ENCODE measurements at regions not wholly inside any gene's neighbourhood (a gene's known extent, or its start where the extent isn't known, plus 50 kb on each side); places are given as distances from the start of the nearest gene placed in this dataset.

DNA sequence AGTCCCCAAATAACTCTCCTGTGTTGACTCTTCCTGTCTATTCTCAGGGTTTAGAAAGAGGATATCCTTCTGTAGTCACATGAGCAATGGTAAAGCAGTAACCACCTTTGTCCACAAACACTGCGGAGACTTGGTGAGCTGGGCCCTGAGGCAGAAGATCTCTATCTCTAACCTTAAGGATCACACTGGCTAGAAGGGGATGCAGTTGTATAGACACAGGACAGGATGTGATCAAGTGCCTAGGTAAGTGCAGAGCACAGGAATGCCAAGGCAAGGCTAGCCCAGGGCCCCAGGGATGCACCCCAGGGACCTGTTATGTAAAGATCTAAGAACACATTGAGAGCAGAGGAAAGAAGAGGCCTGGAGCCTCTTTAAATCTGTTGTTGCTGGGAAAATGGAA lies 610.5 kb downstream of the IRX1 start:
- TF ChIP-seq, protein P1, sequence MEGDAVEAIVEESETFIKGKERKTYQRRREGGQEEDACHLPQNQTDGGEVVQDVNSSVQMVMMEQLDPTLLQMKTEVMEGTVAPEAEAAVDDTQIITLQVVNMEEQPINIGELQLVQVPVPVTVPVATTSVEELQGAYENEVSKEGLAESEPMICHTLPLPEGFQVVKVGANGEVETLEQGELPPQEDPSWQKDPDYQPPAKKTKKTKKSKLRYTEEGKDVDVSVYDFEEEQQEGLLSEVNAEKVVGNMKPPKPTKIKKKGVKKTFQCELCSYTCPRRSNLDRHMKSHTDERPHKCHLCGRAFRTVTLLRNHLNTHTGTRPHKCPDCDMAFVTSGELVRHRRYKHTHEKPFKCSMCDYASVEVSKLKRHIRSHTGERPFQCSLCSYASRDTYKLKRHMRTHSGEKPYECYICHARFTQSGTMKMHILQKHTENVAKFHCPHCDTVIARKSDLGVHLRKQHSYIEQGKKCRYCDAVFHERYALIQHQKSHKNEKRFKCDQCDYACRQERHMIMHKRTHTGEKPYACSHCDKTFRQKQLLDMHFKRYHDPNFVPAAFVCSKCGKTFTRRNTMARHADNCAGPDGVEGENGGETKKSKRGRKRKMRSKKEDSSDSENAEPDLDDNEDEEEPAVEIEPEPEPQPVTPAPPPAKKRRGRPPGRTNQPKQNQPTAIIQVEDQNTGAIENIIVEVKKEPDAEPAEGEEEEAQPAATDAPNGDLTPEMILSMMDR (IDR thresholded peaks at IDR 0.05; ENCODE audit: control insufficient read depth, insufficient read depth, low read depth, low read length, missing control alignments), result no peak
- H3K4me3 ChIP-seq (ENCODE audit: control insufficient read depth, low read depth, low read length), result no peak overlapping the region
- no peak for DNase-seq (ENCODE audit: low read depth)

DNA sequence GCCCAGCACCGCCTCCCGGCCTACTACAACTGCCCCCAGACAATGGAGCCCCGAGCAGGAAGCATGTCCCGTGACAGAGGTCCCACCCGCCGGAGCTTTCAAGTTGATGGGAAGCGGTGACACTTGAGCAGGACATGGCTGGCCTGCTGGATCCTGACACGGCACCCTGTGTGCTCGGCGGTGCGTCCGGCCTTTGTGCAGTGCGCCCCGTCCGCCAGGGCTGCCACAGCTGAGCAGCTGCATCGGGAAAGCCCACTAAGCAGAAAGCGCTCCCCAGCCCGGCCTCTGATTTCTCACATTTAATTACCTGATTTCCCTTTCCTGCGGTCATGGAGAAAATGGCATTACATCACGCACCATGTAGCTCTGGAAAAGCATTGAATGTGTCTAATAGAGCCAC lies 611.9 kb downstream of the IRX1 start:
- no peak overlapping the region for H3K4me3 ChIP-seq (ENCODE audit: control insufficient read depth, low read depth, low read length)
- no peak for DNase-seq (ENCODE audit: low read depth)
- TF ChIP-seq, protein P1 (IDR thresholded peaks at IDR 0.05; ENCODE audit: control insufficient read depth, insufficient read depth, low read depth, low read length, missing control alignments), result no peak

DNA sequence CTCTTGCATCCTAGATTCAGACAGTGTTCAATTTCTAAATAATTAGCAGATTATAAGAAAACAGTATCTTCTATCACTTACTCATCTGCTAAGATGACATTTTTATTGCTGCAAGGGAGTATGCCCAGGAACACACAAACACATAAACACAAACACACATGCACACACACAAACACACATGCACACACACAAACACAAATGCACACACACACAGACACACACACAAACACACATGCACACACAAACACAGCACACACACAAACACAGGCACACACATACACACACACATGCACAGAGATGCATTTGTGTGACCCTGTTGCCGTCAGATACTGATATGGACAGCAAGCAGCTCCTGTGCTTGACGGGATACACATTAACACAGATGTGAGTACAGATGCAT lies 612.9 kb downstream of the IRX1 start:
- no peak for DNase-seq (ENCODE audit: low read depth)
- H3K4me3 ChIP-seq (ENCODE audit: control insufficient read depth, low read depth, low read length), result no peak overlapping the region
- TF ChIP-seq, protein P1 (IDR thresholded peaks at IDR 0.05; ENCODE audit: control insufficient read depth, insufficient read depth, low read depth, low read length, missing control alignments), result no peak

DNA sequence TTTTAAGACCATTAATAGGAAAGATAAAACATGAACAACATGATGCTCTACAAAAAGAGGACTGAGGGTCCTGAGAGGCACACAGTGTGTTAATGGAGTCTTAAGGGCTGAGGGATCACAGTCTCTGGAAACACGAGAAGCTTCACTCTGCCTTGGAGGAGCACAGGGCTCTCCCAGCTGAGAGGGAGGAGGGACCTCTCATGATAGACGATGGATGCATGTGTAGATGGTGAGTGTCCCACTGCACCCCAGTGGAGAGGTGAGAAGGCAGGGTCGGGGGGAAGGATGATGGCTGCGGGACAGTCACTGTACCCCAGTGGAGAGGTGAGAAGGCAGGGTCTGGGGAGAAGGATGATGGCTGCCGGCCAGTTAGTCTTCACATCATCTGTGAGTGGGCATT lies 613.4 kb downstream of the IRX1 start:
- TF ChIP-seq, protein P1 (IDR thresholded peaks at IDR 0.05; ENCODE audit: control insufficient read depth, insufficient read depth, low read depth, low read length, missing control alignments), result no peak
- H3K4me3 ChIP-seq (ENCODE audit: control insufficient read depth, low read depth, low read length), result no peak overlapping the region

DNA sequence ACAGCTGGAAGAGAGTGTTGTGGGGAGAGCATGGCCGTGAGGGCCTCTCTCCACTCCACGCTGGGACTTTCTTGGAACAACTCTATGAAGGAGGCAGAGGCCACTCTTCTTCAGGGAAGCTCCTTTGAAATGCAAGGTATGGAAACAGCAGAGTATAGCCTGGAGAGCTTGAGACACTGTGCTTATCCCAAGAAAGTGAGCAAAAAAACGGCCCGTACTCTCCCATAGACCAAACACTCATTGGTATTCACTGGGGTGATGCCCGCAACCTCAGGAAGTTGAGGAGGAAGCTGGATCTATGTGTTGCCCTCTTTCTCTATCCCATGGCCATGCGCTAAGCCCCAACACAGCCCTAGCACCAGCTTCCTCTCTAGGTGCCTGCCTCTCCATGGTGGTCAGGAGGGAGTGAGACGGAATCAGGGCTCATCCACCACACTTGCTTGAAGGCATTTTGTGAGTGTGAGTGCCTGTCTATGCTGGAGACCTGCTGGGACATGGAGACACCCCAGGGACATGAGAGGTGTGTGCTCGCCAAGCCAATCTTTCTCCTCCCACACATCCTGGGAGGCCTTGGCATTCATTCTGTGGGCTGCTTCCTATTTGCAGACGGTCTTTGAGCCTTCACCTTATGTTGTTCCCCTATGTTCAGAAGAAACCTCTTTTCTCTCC lies 616.6 kb downstream of the IRX1 start:
- H3K4me3 ChIP-seq (ENCODE audit: control insufficient read depth, low read depth, low read length), result no peak overlapping the region
- no peak for DNase-seq (ENCODE audit: low read depth)
- TF ChIP-seq, protein P1 (IDR thresholded peaks at IDR 0.05; ENCODE audit: control insufficient read depth, insufficient read depth, low read depth, low read length, missing control alignments), result no peak

More for the DNA sequence above, 613.4 kb downstream of the IRX1 start:
- DNase-seq (ENCODE audit: low read depth), result no peak

DNA sequence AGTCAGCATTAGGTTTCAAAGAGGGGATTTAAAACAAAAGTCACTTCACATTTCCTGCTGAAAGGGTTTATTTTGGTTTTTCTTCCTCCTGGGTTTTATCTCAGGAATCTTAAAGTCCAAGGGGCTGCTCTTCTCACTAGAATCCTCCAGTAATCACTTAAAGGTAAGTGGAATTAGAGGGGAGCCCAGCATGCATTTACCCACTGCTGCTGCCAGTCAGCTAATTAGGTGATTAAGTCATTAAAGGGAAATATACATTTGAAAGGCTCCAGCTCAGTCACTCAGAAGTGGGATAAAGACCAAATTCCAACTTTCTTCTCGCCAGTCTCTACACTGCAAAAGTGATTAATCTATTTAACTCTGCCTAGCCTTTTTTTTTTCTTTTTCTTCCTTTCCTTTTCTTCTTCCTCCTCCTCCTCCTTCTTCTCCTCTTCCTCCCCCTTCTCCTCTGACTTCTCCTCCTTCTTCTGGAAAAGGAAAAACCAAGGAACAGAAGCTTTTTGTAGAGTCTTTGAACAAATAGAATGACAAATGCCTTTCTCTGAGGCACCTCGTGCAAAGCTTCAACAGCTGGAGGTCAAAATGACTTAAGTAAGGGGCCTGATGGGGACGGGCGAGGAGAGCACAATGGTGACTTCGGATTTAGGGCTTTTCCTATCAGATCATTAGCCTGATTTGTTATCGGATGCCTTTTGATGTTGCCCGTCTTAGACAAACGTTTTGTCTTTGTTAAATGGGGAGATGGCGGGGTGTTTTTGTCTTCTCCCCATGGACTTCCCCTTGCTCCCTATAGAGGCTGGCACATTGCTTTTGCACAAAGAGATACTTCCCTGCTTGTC lies 617.6 kb downstream of the IRX1 start:
- H3K4me3 ChIP-seq (ENCODE audit: control insufficient read depth, low read depth, low read length), result no peak overlapping the region
- TF ChIP-seq, protein P1 (IDR thresholded peaks at IDR 0.05; ENCODE audit: control insufficient read depth, insufficient read depth, low read depth, low read length, missing control alignments), result no peak
- no peak for DNase-seq (ENCODE audit: low read depth)

Measured in AG09309 (cell line).